IMR-90 (cell line): ENCODE measurements at regions not wholly inside any gene's neighbourhood (a gene's known extent, or its start where the extent isn't known, plus 50 kb on each side); places are given as distances from the start of the nearest gene placed in this dataset.

Experiments used
- ATAC-seq: fragments of 200-7000 bp; cut with Tn5 transposase; 2 replicates; pipeline ENCODE4 v1.9.1; 2020; ENCODE audit warnings: low read depth, mild to moderate bottlenecking, moderate library complexity
- BruUV-seq: library from RNA; stranded (reverse); fragments of 400-500 nt; replicated peaks from 2 replicates; lab custom pipeline; 2021; lab: Mats Ljungman, UMichigan
- CTCF ChIA-PET: fragments of 300-600 bp; formaldehyde crosslinking; extraction: SDS; loops from one replicate; lab custom pipeline; 2021; ENCODE audit warnings: antibody characterized with exemption; lab: Yijun Ruan, JAX
- POLR2A ChIA-PET: fragments of 300-600 bp; sonication (Branson Sonifier 250); formaldehyde crosslinking; loops from one replicate; lab custom pipeline; 2022; ENCODE audit warnings: antibody characterized with exemption; ENCODE audit not compliant: unreplicated experiment; lab: Charles Lee
- DNase-seq: peaks from one replicate; pipeline ENCODE4 v3.0.0; 2013
- H2AFZ ChIP-seq: replicated peaks from 2 replicates; pipeline ENCODE3; 2013; ENCODE audit warnings: low read length, mild to moderate bottlenecking; ENCODE audit not compliant: poor library complexity
- H2AK5ac ChIP-seq: 2 replicates; pipeline ENCODE4 v1.6.1; 2013; ENCODE audit warnings: low read depth, low read length, inconsistent platforms
- H2AK9ac ChIP-seq: replicated peaks from 2 replicates; pipeline ENCODE3; 2013; ENCODE audit warnings: mild to moderate bottlenecking, low read depth, low read length, moderate library complexity; ENCODE audit not compliant: poor library complexity
- H2BK120ac ChIP-seq: 2 replicates; pipeline ENCODE4 v1.6.1; 2013; ENCODE audit warnings: low read depth, low read length, inconsistent platforms
- H2BK15ac ChIP-seq: 3 replicates; pipeline ENCODE4 v1.6.1; 2013; ENCODE audit warnings: low read depth, low read length, inconsistent platforms
- H2BK20ac ChIP-seq: 2 replicates; pipeline ENCODE4 v1.6.1; 2013; ENCODE audit warnings: low read depth, mild to moderate bottlenecking, inconsistent platforms, low read length, moderate library complexity
- H2BK5ac ChIP-seq: 2 replicates; pipeline ENCODE4 v1.6.1; 2013; ENCODE audit warnings: mild to moderate bottlenecking, low read depth, low read length, inconsistent platforms; ENCODE audit not compliant: poor library complexity, severe bottlenecking
- H3K14ac ChIP-seq: replicated peaks from 2 replicates; pipeline ENCODE4 v1.6.1; 2013; ENCODE audit warnings: low read depth, low read length, inconsistent platforms
- H3K18ac ChIP-seq: 2 replicates; pipeline ENCODE4 v1.6.1; 2013; ENCODE audit warnings: low read depth, low read length, control low read depth
- H3K23ac ChIP-seq: 2 replicates; pipeline ENCODE4 v1.6.1; 2013; ENCODE audit warnings: low read depth, low read length, inconsistent platforms
- H3K27ac ChIP-seq: 2 replicates; pipeline ENCODE4 v1.5.1; 2013; ENCODE audit warnings: mild to moderate bottlenecking, control low read depth, low read length; ENCODE audit not compliant: insufficient read depth
- H3K27me3 ChIP-seq: 2 replicates; pipeline ENCODE4 v1.6.1; 2013; ENCODE audit warnings: low read length; ENCODE audit not compliant: control insufficient read depth, insufficient read depth
- H3K36me3 ChIP-seq: 2 replicates; pipeline ENCODE4 v1.6.1; 2013; ENCODE audit warnings: low read length, mixed read lengths; ENCODE audit not compliant: control insufficient read depth, insufficient read depth
- H3K4ac ChIP-seq: 2 replicates; pipeline ENCODE4 v1.6.1; 2013; ENCODE audit warnings: low read depth, low read length, inconsistent platforms
- H3K4me1 ChIP-seq: 2 replicates; pipeline ENCODE4 v1.6.1; 2013; ENCODE audit warnings: low read length, mixed read lengths; ENCODE audit not compliant: control insufficient read depth, insufficient read depth
- H3K4me2 ChIP-seq: 2 replicates; pipeline ENCODE4 v1.6.1; 2013; ENCODE audit warnings: low read depth, mild to moderate bottlenecking, control low read depth, low read length, moderate library complexity
- H3K4me3 ChIP-seq: 2 replicates; pipeline ENCODE4 v1.5.1; 2013; ENCODE audit warnings: low read depth, mild to moderate bottlenecking, control low read depth, low read length, moderate library complexity; ENCODE audit not compliant: insufficient read depth
- H3K56ac ChIP-seq: 2 replicates; pipeline ENCODE4 v1.6.1; 2013; ENCODE audit warnings: low read length, inconsistent platforms; ENCODE audit not compliant: insufficient read depth; ENCODE audit errors: extremely low read depth
- H3K79me1 ChIP-seq, 2 experiments: 2 replicates each; pipeline ENCODE4 v1.6.1; 2013; ENCODE audit warnings: low read length in 2 of 2, inconsistent platforms in 1 of 2, low read depth in 1 of 2
- H3K9ac ChIP-seq: 2 replicates; pipeline ENCODE4 v1.6.1; 2013; ENCODE audit warnings: low read depth, low read length, control low read depth
- H3K9me1 ChIP-seq: 2 replicates; pipeline ENCODE4 v1.6.1; 2013; ENCODE audit warnings: low read length, inconsistent platforms; ENCODE audit not compliant: insufficient read depth
- H3K9me3 ChIP-seq: 2 replicates; pipeline ENCODE4 v1.6.1; 2013; ENCODE audit warnings: low read length; ENCODE audit not compliant: control insufficient read depth, insufficient read depth
- H4K20me1 ChIP-seq: 2 replicates; pipeline ENCODE4 v1.6.1; 2013; ENCODE audit warnings: low read length, inconsistent platforms; ENCODE audit not compliant: insufficient read depth
- H4K5ac ChIP-seq: 2 replicates; pipeline ENCODE4 v1.6.1; 2013; ENCODE audit warnings: mild to moderate bottlenecking, low read depth, low read length, control low read depth
- H4K8ac ChIP-seq, 2 experiments: 2 replicates each; pipeline ENCODE4 v1.6.1; 2013; ENCODE audit warnings: low read depth in 2 of 2, low read length in 2 of 2, control low read depth in 1 of 2, inconsistent platforms in 1 of 2
- H4K91ac ChIP-seq: 2 replicates; pipeline ENCODE4 v1.6.1; 2013; ENCODE audit warnings: low read depth, low read length, inconsistent platforms; ENCODE audit not compliant: insufficient read depth
- BHLHE40 ChIP-seq: fragments of 150-350 bp; IDR thresholded peaks from 2 replicates; pipeline ENCODE4 v1.6.1; 2016; ENCODE audit warnings: mild to moderate bottlenecking, low read depth, low read length
- CHD1 ChIP-seq: IDR thresholded peaks from 2 replicates; pipeline ENCODE4 v1.6.1; 2012; ENCODE audit warnings: low read depth, low read length, improper control_type of control experiment
- CTCF ChIP-seq: conservative IDR thresholded peaks from 2 replicates; pipeline ENCODE4 v1.5.1; 2012; ENCODE audit warnings: mild to moderate bottlenecking, low read depth, low read length, improper control_type of control experiment
- ELK1 ChIP-seq: fragments of 150-350 bp; IDR thresholded peaks from 2 replicates; pipeline ENCODE4 v1.6.1; 2016; ENCODE audit warnings: low read depth, mild to moderate bottlenecking, low read length, moderate library complexity, borderline replicate concordance
- FOS ChIP-seq: fragments of 150-350 bp; IDR thresholded peaks from 2 replicates; pipeline ENCODE4 v1.6.1; 2016; ENCODE audit warnings: low read depth, low read length
- MAFK ChIP-seq: IDR thresholded peaks from 2 replicates; pipeline ENCODE4 v1.6.1; 2012; ENCODE audit warnings: low read depth, low read length, improper control_type of control experiment
- MAZ ChIP-seq: IDR thresholded peaks from 2 replicates; pipeline ENCODE4 v1.6.1; 2012; ENCODE audit warnings: low read depth, mild to moderate bottlenecking, low read length, improper control_type of control experiment, moderate library complexity, borderline replicate concordance
- NFE2L2 ChIP-seq: fragments of 150-350 bp; IDR thresholded peaks from 2 replicates; pipeline ENCODE4 v1.6.1; 2016; ENCODE audit warnings: low read depth, mild to moderate bottlenecking, low read length
- POLR2A ChIP-seq: IDR thresholded peaks from 2 replicates; pipeline ENCODE4 v1.6.1; 2012; ENCODE audit warnings: mild to moderate bottlenecking, low read depth, low read length
- RAD21 ChIP-seq: IDR thresholded peaks from 2 replicates; pipeline ENCODE4 v1.6.1; 2012; ENCODE audit warnings: low read length, improper control_type of control experiment
- RCOR1 ChIP-seq: IDR thresholded peaks from 2 replicates; pipeline ENCODE4 v1.6.1; 2012; ENCODE audit warnings: mild to moderate bottlenecking, low read length, improper control_type of control experiment; ENCODE audit not compliant: insufficient replicate concordance
- RFX5 ChIP-seq: IDR thresholded peaks from 2 replicates; pipeline ENCODE4 v1.8.0; 2012; ENCODE audit warnings: low read depth, mild to moderate bottlenecking, low read length, moderate library complexity
- USF2 ChIP-seq: fragments of 150-350 bp; IDR thresholded peaks from 2 replicates; pipeline ENCODE4 v1.6.1; 2017; ENCODE audit warnings: mild to moderate bottlenecking, antibody characterized with exemption, low read length, low read depth
- WGBS, 2 experiments: methylation state at CpG; one replicate each; pipeline versions ENCODE4 v1.1.5 to v1.1.7; 2013; ENCODE audit warnings: missing lambda C conversion rate in 2 of 2; ENCODE audit not compliant: insufficient read length in 1 of 2; ENCODE audit errors: extremely low coverage in 2 of 2; 5-methylcytosine and 5-hydroxymethylcytosine counted together
- dilution Hi-C: fragments of 300-500 bp; cut with HindIII; formaldehyde crosslinking; loops from one replicate; pipeline ENCODE4 v1.14.3; 2018; ENCODE audit warnings: low sequenced_read_pairs; ENCODE audit not compliant: unreplicated experiment
- in situ Hi-C: fragments of 300-500 bp; cut with MboI; formaldehyde crosslinking; loops from 3 replicates; pipeline ENCODE4 v1.14.3; 2019; ENCODE audit warnings: low sequenced_read_pairs, inconsistent platforms, mixed read lengths
- intact Hi-C: fragments of 100-400 bp; cut with micrococcal nuclease; formaldehyde crosslinking; loops from 2 replicates; pipeline ENCODE4 v1.10.0; 2022

- DNase-seq (no peak), ATAC-seq (no peak)
- Histone ChIP-seq H3K23ac (no peak overlapping the region), H3K9me3 (peaks cover 3% of the 10 kb centered on the region; the same call in 1 of the 2 replicates), H3K27ac (no peak overlapping the region), H2BK15ac (no peak overlapping the region), H2BK5ac (no peak overlapping the region), H2BK120ac (no peak overlapping the region), H3K36me3 (no peaks in the 10 kb centered on the region), H2AK5ac (no peak overlapping the region), H4K5ac (no peak overlapping the region), H3K9ac (no peak overlapping the region), H3K4me2 (no peak overlapping the region), H3K56ac (no peak overlapping the region), H4K8ac (no peak overlapping the region), H3K9me1 (no peaks in the 10 kb centered on the region), H4K91ac (no peak overlapping the region), H4K20me1 (no peaks in the 10 kb centered on the region), H3K4me3 (no peak overlapping the region), H2AFZ (no peak overlapping the region), H3K4ac (no peak overlapping the region), H3K79me1 (no peaks in the 10 kb centered on the region), H2AK9ac (no peak overlapping the region), H2BK20ac (no peak overlapping the region), H3K4me1 (no peaks in the 10 kb centered on the region), H3K27me3 (no peaks in the 10 kb centered on the region), H3K14ac (no peak overlapping the region), H3K18ac (no peak overlapping the region)
- POLR2A ChIA-PET: no interaction called here
- no TSS peak for BruUV-seq
- no peak for TF ChIP-seq RCOR1
- TF ChIP-seq NFE2L2: no peak
- TF ChIP-seq FOS: no peak
- no peak for TF ChIP-seq CHD1
- TF ChIP-seq RFX5: no peak
- no peak for TF ChIP-seq ELK1
- TF ChIP-seq BHLHE40: no peak
- no peak for TF ChIP-seq MAZ
- no peak for TF ChIP-seq RAD21
- TF ChIP-seq MAFK: no peak
- no peak for TF ChIP-seq USF2
- no peak for TF ChIP-seq POLR2A
- TF ChIP-seq CTCF: no peak
- dilution Hi-C loops (no loop called here), in situ Hi-C loops (no loop called here), intact Hi-C loops (no loop called here)
- no CpG with 5 or more reads among the region's 5 CpGs for WGBS, 2 experiments
- CTCF ChIA-PET: no interaction called here
Measured at GRCh38 chr19:29122185-29122584, 90.8 kb downstream of the UQCRFS1 start.
